ENCODE measurements at regions not wholly inside any gene's neighbourhood (a gene's known extent, or its start where the extent isn't known, plus 50 kb on each side); places are given as distances from the start of the nearest gene placed in this dataset.
"Not testable (repeated sequence)": the region's sequence is repeated elsewhere in the genome, so short reads cannot be mapped to it uniquely, and the experiment has no call there.

DNA sequence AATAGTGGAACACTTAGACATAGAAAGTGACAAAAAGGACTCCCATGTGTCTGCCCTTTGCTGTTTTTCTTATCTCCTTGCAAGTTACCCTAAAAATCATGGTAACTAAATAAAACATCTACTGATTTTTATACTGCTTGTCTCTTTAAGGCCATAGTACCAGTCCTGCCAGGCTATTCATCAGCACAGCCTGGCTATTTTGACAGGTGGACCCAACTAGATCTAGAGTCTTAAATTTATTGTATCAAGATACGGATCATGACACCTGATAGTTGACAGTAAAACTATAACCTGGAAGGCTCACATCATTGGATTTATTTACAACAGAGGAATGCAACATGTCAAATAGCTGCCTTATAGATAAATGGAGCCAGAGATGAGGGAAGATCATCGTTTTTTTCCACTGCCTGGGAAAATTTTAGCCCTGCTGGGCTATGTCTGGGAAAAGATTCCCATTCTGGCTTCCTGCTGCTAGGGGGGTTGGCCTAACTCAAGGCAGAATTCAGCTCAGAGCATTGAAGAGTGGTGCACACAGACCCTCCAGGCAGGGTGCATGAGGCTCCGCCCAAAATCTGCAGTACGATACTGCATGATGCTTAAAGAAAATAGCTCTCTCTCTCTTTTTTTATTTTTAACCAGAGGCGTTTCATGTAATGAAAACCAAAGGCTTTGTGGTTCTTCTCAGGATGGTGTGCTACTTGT, 292.0 kb upstream of the FZD8 start:
- Histone ChIP-seq H3K27me3 (no peaks in the 10 kb centered on the region), H3K9ac (no peak overlapping the region), H3K9me3 (replicated peaks in 1 of 11) (no peaks in the 10 kb centered on the region), H3K27ac (no peak overlapping the region), H4K20me1 (no peaks in the 10 kb centered on the region), H3K36me3 (no peaks in the 10 kb centered on the region), H3K4me1 (0 out of 20 replicates have a peak, but pooled peaks cover 0 to 4% (median 0%) of the 10 kb centered on the region in 10 experiments), H3K4me3 (no peak overlapping the region), H3K4me2 (no peak overlapping the region)
- no peak for TF ChIP-seq Cebpa-rat (IDR thresholded peaks at IDR 0.05)

DNA sequence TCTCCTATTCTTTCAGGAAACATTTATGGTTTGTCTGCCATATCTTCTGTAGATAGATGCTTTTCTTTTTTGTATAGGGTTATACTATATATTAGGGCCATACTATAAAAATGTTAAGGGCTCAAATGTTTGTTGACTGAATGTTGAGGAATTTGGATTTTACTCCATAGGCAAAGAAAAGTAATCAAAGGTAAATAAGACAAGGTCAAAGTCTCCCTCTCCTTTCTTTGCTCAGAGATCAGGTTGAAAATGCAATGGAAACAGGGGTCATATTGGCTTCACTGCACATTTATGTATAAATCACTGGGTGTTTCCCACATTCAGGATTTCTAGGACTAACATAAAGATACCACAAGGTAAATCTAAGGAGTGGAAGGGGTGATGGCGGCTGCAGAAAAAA, 291.4 kb upstream of the FZD8 start:
- Histone ChIP-seq H3K27me3 (no peaks in the 10 kb centered on the region), H3K4me3 (no peak overlapping the region), H3K9me3 (replicated peaks in 1 of 11) (no peaks in the 10 kb centered on the region), H4K20me1 (no peaks in the 10 kb centered on the region), H3K9ac (no peak overlapping the region), H3K27ac (no peak overlapping the region), H3K4me2 (no peak overlapping the region), H3K4me1 (0 out of 20 replicates have a peak, but pooled peaks cover 0 to 4% (median 0%) of the 10 kb centered on the region in 10 experiments), H3K36me3 (no peaks in the 10 kb centered on the region)
- TF ChIP-seq Cebpa-rat (IDR thresholded peaks at IDR 0.05) = no peak

DNA sequence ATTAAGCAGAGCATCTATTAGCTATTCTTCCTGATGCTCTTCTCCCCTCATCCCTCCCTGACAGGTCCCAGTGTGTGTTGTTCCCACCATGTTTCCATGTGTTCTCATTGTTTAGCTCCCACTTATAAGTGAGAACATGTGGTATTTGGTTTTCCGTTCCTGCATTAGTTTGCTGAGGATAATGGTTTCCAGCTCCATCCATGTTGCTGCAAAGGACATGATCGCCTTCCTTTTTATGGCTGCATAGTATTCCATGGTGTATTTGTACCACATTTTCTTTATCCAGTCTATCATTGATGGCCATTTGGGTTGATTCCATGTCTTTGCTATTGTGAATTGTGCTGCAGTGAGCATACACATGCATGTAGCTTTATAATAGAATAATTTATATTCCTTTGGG, 287.9 kb upstream of the FZD8 start:
- not testable (repeated sequence) for H3K4me2 ChIP-seq, H3K36me3 ChIP-seq

DNA sequence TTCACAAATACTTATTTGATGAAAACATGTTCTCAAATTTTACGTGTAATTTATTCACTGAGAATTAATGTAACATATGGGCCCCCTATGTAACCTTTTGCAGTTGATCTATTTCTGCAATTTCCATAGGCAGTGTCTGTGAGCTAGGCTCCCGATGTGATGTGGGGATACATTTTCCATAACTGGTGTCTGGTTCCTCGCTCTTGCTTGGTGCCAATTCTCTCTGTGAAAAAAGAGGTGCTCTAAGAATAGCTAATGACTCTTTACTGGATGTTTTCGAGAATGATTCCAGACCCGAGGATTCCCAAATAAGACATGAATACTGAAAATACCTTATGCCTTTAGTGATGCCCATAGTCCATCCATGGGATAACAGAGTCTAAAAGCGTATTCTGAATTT, 286.7 kb upstream of the FZD8 start:
- H3K27me3 ChIP-seq = no peaks in the 10 kb centered on the region
- H4K20me1 ChIP-seq = no peaks in the 10 kb centered on the region
- H3K27ac ChIP-seq = no peak overlapping the region
- H3K4me2 ChIP-seq = no peak overlapping the region
- no peaks in the 10 kb centered on the region for H3K9me3 ChIP-seq (replicated peaks in 1 of 11)
- H3K4me1 ChIP-seq = peaks cover 0 to 13% (median 0%) of the 10 kb centered on the region in 10 experiments; a peak in 1 of 20 replicates
- H3K4me3 ChIP-seq = no peak overlapping the region
- no peak for TF ChIP-seq Cebpa-rat (IDR thresholded peaks at IDR 0.05)
- no peaks in the 10 kb centered on the region for H3K36me3 ChIP-seq
- H3K9ac ChIP-seq = no peak overlapping the region

More for the DNA sequence above, 287.9 kb upstream of the FZD8 start:
- peaks cover 0 to 13% (median 0%) of the 10 kb centered on the region in 10 experiments; a peak in 1 of 20 replicates for H3K4me1 ChIP-seq
- not testable (repeated sequence) for H3K9ac ChIP-seq; H4K20me1 ChIP-seq; H3K4me3 ChIP-seq; H3K27ac ChIP-seq; H3K9me3 ChIP-seq (replicated peaks in 1 of 11); H3K27me3 ChIP-seq

DNA sequence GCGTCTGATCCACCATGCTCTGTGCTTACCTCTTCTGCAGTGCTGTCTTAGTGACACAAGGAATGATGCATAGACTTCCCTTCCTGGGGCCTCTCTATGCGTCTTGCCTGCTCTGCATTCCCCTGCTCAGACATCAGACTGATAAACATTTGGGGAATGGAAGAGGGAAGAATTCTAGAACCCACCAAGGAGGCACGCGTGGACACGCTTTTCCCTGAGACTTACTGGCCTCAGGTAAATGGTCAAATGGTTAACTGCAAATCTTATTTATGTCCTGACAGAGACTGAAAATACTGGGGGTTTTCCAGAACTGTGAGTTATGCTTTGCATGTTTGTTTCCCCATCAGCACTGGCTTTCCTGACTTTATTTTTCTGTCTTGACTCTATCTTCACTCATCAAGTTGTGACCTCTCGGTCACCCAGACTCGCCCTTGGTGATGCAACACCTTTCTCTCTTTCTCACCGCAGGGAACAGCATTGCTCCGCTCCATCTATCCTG, 285.9 kb upstream of the FZD8 start:
- Histone ChIP-seq H3K27me3 (no peaks in the 10 kb centered on the region), H3K4me2 (peak overlapping the region in 1 of 11 experiments; percentile 29; a peak in 1 of 22 replicates), H4K20me1 (no peaks in the 10 kb centered on the region), H3K9me3 (replicated peaks in 1 of 11) (no peaks in the 10 kb centered on the region), H3K4me3 (no peak overlapping the region), H3K36me3 (no peaks in the 10 kb centered on the region), H3K4me1 (peaks cover 0 to 13% (median 0%) of the 10 kb centered on the region in 10 experiments; a peak in 1 of 20 replicates), H3K9ac (no peak overlapping the region), H3K27ac (no peak overlapping the region)
- TF ChIP-seq Cebpa-rat (IDR thresholded peaks at IDR 0.05) = no peak

DNA sequence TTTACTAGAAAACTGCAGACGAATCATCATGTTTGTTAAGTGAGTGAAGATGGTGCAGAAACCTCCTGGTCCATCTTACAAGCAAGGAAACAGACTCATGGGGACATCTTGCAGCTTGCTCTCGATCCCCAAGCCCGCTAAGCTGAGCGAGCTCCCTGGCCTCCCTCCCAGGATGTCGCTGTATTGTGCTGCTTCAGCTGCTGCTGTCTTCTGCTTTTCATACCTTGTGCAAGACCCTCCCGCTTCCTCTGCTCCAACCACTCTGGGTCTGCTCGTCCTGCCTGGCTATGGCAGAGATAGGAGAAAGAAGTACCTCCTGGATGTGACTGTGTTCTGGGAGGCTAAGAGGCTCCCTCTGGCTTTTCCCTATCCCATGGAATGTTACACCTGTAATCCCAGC, 285.2 kb upstream of the FZD8 start:
- no peak for TF ChIP-seq Cebpa-rat (IDR thresholded peaks at IDR 0.05)
- no peaks in the 10 kb centered on the region for H3K27me3 ChIP-seq
- peaks cover 0 to 13% (median 0%) of the 10 kb centered on the region in 10 experiments; a peak in 1 of 20 replicates for H3K4me1 ChIP-seq
- H3K4me2 ChIP-seq = peak overlapping the region in 1 of 11 experiments; percentile 24; a peak in 1 of 22 replicates
- H3K9ac ChIP-seq = no peak overlapping the region
- H3K9me3 ChIP-seq (replicated peaks in 1 of 11) = no peaks in the 10 kb centered on the region
- no peak overlapping the region for H3K27ac ChIP-seq
- H3K36me3 ChIP-seq = no peaks in the 10 kb centered on the region
- H4K20me1 ChIP-seq = no peaks in the 10 kb centered on the region
- no peak overlapping the region for H3K4me3 ChIP-seq

DNA sequence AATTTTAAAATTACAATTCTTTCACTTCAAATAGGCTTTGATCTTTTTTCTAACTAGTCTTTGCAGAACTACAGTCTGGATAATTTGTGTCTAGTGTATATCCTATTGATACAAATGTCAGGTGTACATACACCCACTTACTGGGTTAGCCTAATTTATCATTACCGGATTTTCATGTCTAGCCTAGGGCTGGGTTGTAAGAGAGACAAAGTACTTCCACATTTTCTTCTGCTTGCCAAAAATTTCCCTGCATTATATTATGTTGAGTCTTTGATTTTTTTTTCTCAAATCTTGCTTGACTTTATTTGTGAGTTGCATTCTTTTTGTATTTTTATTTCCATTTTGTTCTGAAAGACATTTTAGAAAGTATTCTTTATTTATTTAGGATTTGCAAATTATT, 284.8 kb upstream of the FZD8 start:
- no peak for TF ChIP-seq Cebpa-rat (IDR thresholded peaks at IDR 0.05)
- no peaks in the 10 kb centered on the region for H3K9me3 ChIP-seq (replicated peaks in 1 of 11)
- no peaks in the 10 kb centered on the region for H3K27me3 ChIP-seq
- no peak overlapping the region for H3K27ac ChIP-seq
- H3K4me2 ChIP-seq = no peak overlapping the region
- no peaks in the 10 kb centered on the region for H3K36me3 ChIP-seq
- no peak overlapping the region for H3K9ac ChIP-seq
- H3K4me1 ChIP-seq = peaks cover 0 to 13% (median 0%) of the 10 kb centered on the region in 10 experiments; a peak in 1 of 20 replicates
- no peak overlapping the region for H3K4me3 ChIP-seq
- H4K20me1 ChIP-seq = no peaks in the 10 kb centered on the region

DNA sequence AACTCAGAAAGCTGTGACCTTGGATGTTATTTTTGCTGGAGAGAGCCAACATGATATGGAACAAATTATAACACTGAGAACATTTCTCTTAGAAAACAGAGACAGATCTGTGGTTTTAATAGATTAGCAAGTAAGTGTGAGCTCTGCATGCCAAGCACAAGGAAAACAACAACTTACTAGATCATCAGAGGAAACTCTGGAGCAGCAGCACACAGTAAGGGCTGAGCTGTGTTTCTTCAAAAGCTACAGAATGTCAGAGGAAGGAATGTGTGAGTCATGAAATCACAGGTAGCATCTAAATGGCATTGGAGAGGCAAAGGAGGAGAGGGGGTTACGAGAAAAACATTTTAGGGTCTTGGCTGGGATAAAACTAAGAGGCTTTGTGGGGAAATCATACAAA, 283.4 kb upstream of the FZD8 start:
- no peak overlapping the region for H3K4me2 ChIP-seq
- H3K4me1 ChIP-seq = peaks cover 0 to 13% (median 0%) of the 10 kb centered on the region in 10 experiments; a peak in 1 of 20 replicates
- no peak overlapping the region for H3K27ac ChIP-seq
- H3K9me3 ChIP-seq (replicated peaks in 1 of 11) = no peaks in the 10 kb centered on the region
- no peaks in the 10 kb centered on the region for H3K27me3 ChIP-seq
- no peaks in the 10 kb centered on the region for H4K20me1 ChIP-seq
- TF ChIP-seq Cebpa-rat (IDR thresholded peaks at IDR 0.05) = no peak
- H3K36me3 ChIP-seq = no peaks in the 10 kb centered on the region
- H3K9ac ChIP-seq = no peak overlapping the region
- no peak overlapping the region for H3K4me3 ChIP-seq

DNA sequence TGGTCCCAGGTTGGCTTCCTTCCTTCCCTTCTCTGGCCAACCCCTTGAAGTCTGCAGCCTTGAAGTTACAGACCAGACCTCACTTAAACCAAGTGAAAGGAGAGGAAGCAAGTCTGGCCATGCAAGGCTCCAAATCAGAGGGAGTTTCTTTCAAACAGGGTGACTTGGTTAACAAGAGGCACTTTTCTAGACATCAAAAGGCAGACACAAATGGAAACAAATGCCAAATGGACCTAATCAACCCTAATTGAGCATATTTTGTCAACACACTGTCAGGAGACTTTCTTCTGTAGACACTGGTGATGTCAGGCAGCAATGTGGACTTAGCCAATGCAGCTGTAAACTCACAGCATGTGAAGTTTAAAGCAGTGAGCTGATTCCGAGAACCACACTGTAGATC, 282.7 kb upstream of the FZD8 start:
- H3K4me3 ChIP-seq = no peak overlapping the region
- H3K9me3 ChIP-seq (replicated peaks in 1 of 11) = no peaks in the 10 kb centered on the region
- H3K27ac ChIP-seq = no peak overlapping the region
- no peak for TF ChIP-seq Cebpa-rat (IDR thresholded peaks at IDR 0.05)
- H3K27me3 ChIP-seq = no peaks in the 10 kb centered on the region
- no peaks in the 10 kb centered on the region for H3K36me3 ChIP-seq
- H3K4me2 ChIP-seq = no peak overlapping the region
- peaks cover 0 to 13% (median 0%) of the 10 kb centered on the region in 10 experiments; a peak in 1 of 20 replicates for H3K4me1 ChIP-seq
- H3K9ac ChIP-seq = no peak overlapping the region
- H4K20me1 ChIP-seq = no peaks in the 10 kb centered on the region

All from BLaER1 treated with 17β-estradiol and CSF1 and Interleukin-3, amounts not matched to agents 10 nM and 100 nM (cell line).